HG02642 (cell line): ENCODE measurements at regions not wholly inside any gene's neighbourhood (a gene's known extent, or its start where the extent isn't known, plus 50 kb on each side); places are given as distances from the start of the nearest gene placed in this dataset.

Experiments used
- ATAC-seq: cut with Tn5 transposase; IDR thresholded peaks from one replicate; pipeline ENCODE4 v1.9.1; 2021; ENCODE audit warnings: mild to moderate bottlenecking; ENCODE audit not compliant: unreplicated experiment, poor library complexity

- ATAC-seq: no peak
Measured at GRCh38 chr1:82453511-82454185, 652.9 kb downstream of the ADGRL2 start.

DNA sequence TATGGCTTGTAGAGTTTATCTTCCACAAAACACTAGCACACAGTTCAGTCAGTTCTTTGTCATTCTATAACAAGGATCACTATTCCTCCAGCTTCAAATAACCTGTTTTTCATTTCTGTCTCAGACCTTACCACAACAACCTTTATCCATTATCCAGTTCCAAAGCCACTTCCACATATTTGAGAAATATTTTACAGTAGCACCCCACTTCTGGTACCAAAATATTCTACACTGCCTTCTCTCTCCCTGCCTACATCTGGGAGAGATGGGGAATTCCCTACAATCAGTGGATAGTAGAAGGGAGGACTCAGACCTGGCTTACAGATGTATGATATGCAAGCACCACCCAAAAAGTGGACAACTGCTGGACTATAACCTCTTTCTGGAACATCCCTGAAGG lies 651.4 kb downstream of the ADGRL2 start:
- ATAC-seq: no peak

- ATAC-seq: no peak
Measured at GRCh38 chr1:82451191-82451590, 650.5 kb downstream of the ADGRL2 start.

GRCh38 chr1:82449506-82450057 lies 648.8 kb downstream of the ADGRL2 start:
- no peak for ATAC-seq

DNA sequence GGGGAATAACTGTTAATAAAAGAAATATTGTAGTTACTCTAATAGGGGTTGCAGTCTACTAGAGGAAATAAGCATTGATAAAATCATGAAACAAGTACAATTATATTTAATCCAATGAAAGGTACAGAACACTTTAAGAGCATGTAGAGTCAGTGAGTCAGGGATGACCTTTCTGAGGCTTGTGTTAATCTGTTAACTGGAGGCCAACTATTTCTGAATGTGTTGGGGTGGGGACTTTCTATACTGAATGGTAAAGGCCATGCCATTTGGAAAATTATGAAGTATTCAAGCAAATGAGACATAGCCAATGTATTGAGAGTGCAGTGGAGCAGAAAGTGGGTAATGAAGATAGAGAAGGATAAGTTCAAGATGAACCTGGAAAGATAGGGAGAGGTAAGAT lies 646.2 kb downstream of the ADGRL2 start:
- no peak for ATAC-seq

- ATAC-seq: no peak
Measured at GRCh38 chr1:82446236-82446635, 645.5 kb downstream of the ADGRL2 start.

GRCh38 chr1:82445827-82446226 lies 645.1 kb downstream of the ADGRL2 start:
- no peak for ATAC-seq

- ATAC-seq: no peak
Measured at GRCh38 chr1:82445132-82445531, 644.4 kb downstream of the ADGRL2 start.

DNA sequence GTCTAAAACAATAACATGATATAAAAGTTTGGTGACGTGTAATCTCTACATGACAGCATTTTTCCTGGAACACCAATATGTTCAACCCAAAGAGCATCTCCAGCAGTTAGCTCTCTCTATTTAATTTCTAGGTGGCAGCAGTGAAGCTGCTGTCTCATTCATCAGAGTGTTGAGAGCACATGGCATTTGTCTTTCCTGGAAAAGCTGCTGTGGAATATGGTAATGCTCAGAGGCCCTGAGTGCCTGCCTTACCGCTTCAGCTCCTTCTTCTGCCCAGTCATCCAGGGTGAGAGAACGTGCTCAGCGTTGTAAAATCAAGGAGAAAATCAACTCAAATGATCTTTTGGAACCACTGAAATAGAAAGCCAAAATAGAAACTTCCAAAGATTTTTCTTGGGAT lies 640.7 kb downstream of the ADGRL2 start:
- no peak for ATAC-seq

GRCh38 chr1:82423174-82423815 lies 622.6 kb downstream of the ADGRL2 start:
- ATAC-seq: no peak

DNA sequence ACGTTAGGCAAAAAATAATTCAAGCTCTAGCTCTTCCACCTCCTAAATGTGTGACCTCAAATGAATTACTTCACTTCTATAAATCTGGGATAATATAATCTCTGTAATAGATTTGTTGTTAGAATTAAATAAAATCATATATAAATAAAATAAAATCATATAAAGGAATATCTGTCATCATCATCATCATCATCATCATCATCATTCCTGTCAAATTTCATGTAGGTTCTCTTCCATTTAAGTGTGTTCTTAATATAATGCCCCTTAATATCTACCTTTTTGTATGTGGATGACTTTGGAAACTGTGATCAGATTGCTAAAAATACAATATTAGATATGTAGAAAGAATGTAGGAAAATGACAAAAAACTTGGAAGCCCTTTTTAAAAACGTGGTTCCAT lies 621.0 kb downstream of the ADGRL2 start:
- ATAC-seq: no peak

- ATAC-seq: no peak
Measured at GRCh38 chr1:82420584-82420983, 619.9 kb downstream of the ADGRL2 start.

GRCh38 chr1:82411605-82412004 lies 610.9 kb downstream of the ADGRL2 start:
- ATAC-seq: no peak

GRCh38 chr1:82405333-82405732 lies 604.6 kb downstream of the ADGRL2 start:
- no peak for ATAC-seq

DNA sequence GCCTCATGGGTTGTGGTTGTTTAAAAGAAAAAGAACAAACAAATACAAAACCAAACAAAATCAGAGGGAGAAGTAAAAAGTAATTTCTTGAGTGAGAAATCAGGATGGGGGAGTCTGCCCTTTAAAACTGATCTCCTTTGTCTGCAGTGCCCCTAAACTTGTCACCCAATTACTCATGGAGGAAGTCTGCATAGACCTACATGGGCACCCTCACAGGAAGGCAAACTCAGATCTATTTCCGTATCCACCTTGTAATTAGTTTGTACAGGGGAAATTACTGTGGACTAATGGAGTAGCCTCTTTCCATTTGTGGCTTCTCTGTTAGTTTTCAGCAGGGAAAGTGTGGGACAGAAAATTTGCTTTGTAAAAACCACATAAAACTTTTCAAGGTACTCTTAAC lies 600.4 kb downstream of the ADGRL2 start:
- no peak for ATAC-seq

GRCh38 chr1:82400521-82400920 lies 599.8 kb downstream of the ADGRL2 start:
- no peak for ATAC-seq

DNA sequence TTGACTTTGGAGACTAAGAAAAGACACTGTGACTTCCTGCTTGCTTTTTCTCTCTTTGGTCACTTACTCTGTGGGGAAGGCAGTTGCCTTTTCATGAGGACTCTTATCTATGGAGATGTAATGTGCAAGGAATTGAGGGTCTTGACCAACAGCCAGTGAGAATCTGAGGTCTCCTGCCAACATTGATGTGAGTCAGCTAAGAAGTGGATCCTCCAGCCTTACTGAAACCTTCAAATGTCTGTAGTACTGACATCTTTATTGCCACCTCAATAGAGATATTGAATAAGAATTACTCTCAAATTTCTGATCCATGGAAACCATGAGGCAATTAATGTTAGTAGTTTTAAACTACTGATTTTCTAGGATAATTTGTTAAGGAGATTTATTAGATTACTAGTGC lies 598.4 kb downstream of the ADGRL2 start:
- ATAC-seq: no peak

DNA sequence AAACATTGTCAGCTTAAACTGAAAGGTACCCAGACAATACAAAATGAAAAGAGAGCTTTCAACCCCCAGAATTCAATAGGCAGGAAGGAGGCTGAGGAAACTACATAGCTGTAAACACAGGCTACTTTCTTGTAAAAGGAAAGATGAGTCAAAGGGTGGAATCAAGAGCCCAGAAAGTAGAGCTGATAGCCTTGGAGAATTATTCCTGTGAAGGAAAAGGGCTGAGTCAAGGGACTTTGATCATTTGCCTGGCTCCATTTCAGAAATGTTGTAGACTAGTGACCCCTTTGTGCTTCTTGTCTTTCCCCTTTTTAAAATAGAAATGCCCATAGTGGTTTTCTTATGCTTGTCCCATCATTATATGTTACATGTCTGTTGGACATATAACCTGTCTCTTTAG lies 597.6 kb downstream of the ADGRL2 start:
- no peak for ATAC-seq

GRCh38 chr1:82395440-82395839 lies 594.7 kb downstream of the ADGRL2 start:
- ATAC-seq: no peak

DNA sequence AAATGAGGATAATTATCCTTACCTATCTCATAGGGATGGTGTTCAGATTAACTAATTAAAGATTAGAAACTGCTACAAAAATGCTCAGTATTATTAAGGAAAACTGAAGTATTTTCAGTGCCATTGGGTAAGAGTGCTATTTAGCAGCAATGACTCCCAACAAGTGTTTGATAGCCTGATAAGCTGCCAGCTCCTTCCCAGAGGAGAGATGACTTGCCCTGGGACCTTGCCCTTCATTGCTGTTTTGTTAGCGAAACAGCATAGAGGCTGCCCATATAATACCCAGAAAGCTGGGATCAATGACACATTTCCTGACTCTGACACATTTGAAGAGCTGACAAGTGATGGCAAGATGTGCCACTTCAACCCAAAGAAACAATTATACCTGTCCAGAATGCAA lies 592.2 kb downstream of the ADGRL2 start:
- ATAC-seq: no peak

DNA sequence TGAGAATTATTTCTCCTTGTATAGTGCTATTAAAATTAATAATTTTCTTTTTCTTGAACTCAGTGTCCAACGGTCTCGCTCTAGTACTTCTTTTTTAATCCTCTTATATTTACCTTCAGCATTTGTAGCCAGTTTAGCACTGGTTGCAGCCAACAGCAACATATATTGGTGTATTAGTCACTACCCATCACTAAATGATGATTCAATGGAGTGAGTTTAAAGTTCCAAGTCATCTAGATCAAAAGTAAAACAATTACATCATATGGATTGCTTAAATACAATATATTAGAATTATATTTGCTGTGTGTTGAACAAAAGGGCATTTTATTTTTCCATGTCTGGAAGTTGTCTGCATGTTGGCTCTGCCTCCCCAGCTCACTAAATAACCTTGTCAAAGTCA lies 591.8 kb downstream of the ADGRL2 start:
- ATAC-seq: no peak

GRCh38 chr1:82391712-82392111 lies 591.0 kb downstream of the ADGRL2 start:
- no peak for ATAC-seq
